Liver (tissue), 8 donors: ENCODE measurements at regions not wholly inside any gene's neighbourhood (a gene's known extent, or its start where the extent isn't known, plus 50 kb on each side); places are given as distances from the start of the nearest gene placed in this dataset.

Experiments used
- DNase-seq: peaks from one replicate; pipeline ENCODE4 v3.0.0-alpha.2; 2017; ENCODE audit warnings: low spot score
- H3K27ac ChIP-seq, 2 donors: one replicate each; pipeline ENCODE4 v1.7.0; 2013; ENCODE audit warnings: inconsistent platforms in 2 of 2, low read length in 2 of 2, control low read depth in 1 of 2, low read depth in 1 of 2, mild to moderate bottlenecking in 1 of 2
- H3K27me3 ChIP-seq, 4 donors: one replicate each; pipeline versions ENCODE4 v1.6.1 to v1.7.0; 2013; ENCODE audit warnings: low read length in 3 of 4, inconsistent platforms in 1 of 4, mild to moderate bottlenecking in 1 of 4, moderate library complexity in 1 of 4; ENCODE audit not compliant: control insufficient read depth in 4 of 4, insufficient read depth in 4 of 4
- H3K36me3 ChIP-seq, 4 donors: one replicate each; pipeline versions ENCODE4 v1.6.1 to v1.7.0; 2013; ENCODE audit warnings: low read length in 3 of 4, mild to moderate bottlenecking in 3 of 4, low read depth in 1 of 4, moderate library complexity in 1 of 4; ENCODE audit not compliant: control insufficient read depth in 4 of 4, insufficient read depth in 3 of 4
- H3K4me1 ChIP-seq, 4 donors: one replicate each; pipeline versions ENCODE4 v1.6.1 to v1.7.0; 2013; ENCODE audit warnings: low read length in 3 of 4, mild to moderate bottlenecking in 3 of 4, moderate library complexity in 1 of 4; ENCODE audit not compliant: control insufficient read depth in 4 of 4, insufficient read depth in 4 of 4
- H3K4me3 ChIP-seq, 3 donors: one replicate each; pipeline versions ENCODE4 v1.6.1 to v1.7.0; 2013; ENCODE audit warnings: low read length in 3 of 3, control low read depth in 1 of 3, low read depth in 1 of 3, mild to moderate bottlenecking in 1 of 3
- H3K9ac ChIP-seq, 2 donors: one replicate each; pipeline ENCODE4 v1.7.0; 2013; ENCODE audit warnings: low read length in 2 of 2, mild to moderate bottlenecking in 2 of 2, moderate library complexity in 2 of 2, control low read depth in 1 of 2, low read depth in 1 of 2
- H3K9me3 ChIP-seq, 4 donors: one replicate each; pipeline versions ENCODE4 v1.6.1 to v1.7.0; 2013; ENCODE audit warnings: low read length in 3 of 4; ENCODE audit not compliant: control insufficient read depth in 4 of 4
- EGR1 ChIP-seq, 2 donors: IDR thresholded peaks; 2 replicates each; pipeline ENCODE4 v1.6.1; 2016 to 2018; ENCODE audit warnings: antibody characterized with exemption in 2 of 2, low read depth in 2 of 2
- FOXA2 ChIP-seq: IDR thresholded peaks from 2 replicates; pipeline ENCODE4 v1.6.1; 2016; ENCODE audit warnings: antibody characterized with exemption
- GABPA ChIP-seq, 2 donors: IDR thresholded peaks in 1 of 2; conservative IDR thresholded peaks in 1 of 2; 2 replicates each; pipeline ENCODE4 v1.6.1; 2016; ENCODE audit warnings: antibody characterized with exemption in 2 of 2, mild to moderate bottlenecking in 1 of 2, moderate library complexity in 1 of 2
- HNF4A ChIP-seq, 2 donors: conservative IDR thresholded peaks; 2 replicates each; pipeline ENCODE4 v1.6.1; 2016; ENCODE audit warnings: antibody characterized with exemption in 2 of 2, mild to moderate bottlenecking in 2 of 2
- HNF4G ChIP-seq: IDR thresholded peaks from 2 replicates; pipeline ENCODE4 v1.6.1; 2016; ENCODE audit warnings: antibody characterized with exemption
- JUND ChIP-seq, 2 donors: IDR thresholded peaks; 2 replicates each; pipeline ENCODE4 v1.6.1; 2016; ENCODE audit warnings: antibody characterized with exemption in 2 of 2
- MAX ChIP-seq: IDR thresholded peaks from 2 replicates; pipeline ENCODE4 v1.6.1; 2016; ENCODE audit warnings: antibody characterized with exemption
- NR2F2 ChIP-seq: IDR thresholded peaks from 2 replicates; pipeline ENCODE4 v1.6.1; 2016; ENCODE audit warnings: antibody characterized with exemption
- RXRA ChIP-seq, 2 donors: IDR thresholded peaks; 2 replicates each; pipeline ENCODE4 v1.6.1; 2017 to 2018; ENCODE audit warnings: antibody characterized with exemption in 2 of 2, mild to moderate bottlenecking in 1 of 2
- SP1 ChIP-seq: IDR thresholded peaks from 2 replicates; pipeline ENCODE4 v1.6.1; 2018; ENCODE audit warnings: antibody characterized with exemption, mild to moderate bottlenecking
- TAF1 ChIP-seq: conservative IDR thresholded peaks from 2 replicates; pipeline ENCODE4 v1.6.1; 2016; ENCODE audit warnings: antibody characterized with exemption, mild to moderate bottlenecking
- YY1 ChIP-seq: IDR thresholded peaks from 2 replicates; pipeline ENCODE4 v1.6.1; 2016; ENCODE audit warnings: antibody characterized with exemption, mild to moderate bottlenecking
- WGBS: extraction: QIAGEN DNeasy Blood & Tissue Kit; methylation state at CpG from one replicate; pipeline ENCODE4 v1.1.7; 2013; 5-methylcytosine and 5-hydroxymethylcytosine counted together
- TF ChIP-seq, protein P1 (sequence below): fragments of 150-350 bp; IDR thresholded peaks from 2 replicates; pipeline ENCODE4 v1.5.1; 2017; ENCODE audit warnings: improper control_type of control experiment, low read depth, low read length; ENCODE audit not compliant: missing input control
- TF ChIP-seq, protein P2 (sequence below): IDR thresholded peaks from 2 replicates; pipeline ENCODE4 v1.6.1; 2016; ENCODE audit warnings: antibody characterized with exemption
- TF ChIP-seq, protein P3 (sequence below): IDR thresholded peaks from 2 replicates; pipeline ENCODE4 v1.6.1; 2016; ENCODE audit warnings: antibody characterized with exemption
- donor health status: healthy.
- donor health status: healthy.
- donor health status: healthy.
- donor health status: healthy.
- donor health status: healthy.

- no peak overlapping the region for H3K27ac ChIP-seq
- H3K4me3 ChIP-seq, result no peak overlapping the region
- no peaks in the 10 kb centered on the region for H3K27me3 ChIP-seq
- H3K4me1 ChIP-seq, result peaks cover 3 to 19% (median 9%) of the 10 kb centered on the region in 4 donors
- DNase-seq, result no peak
- H3K36me3 ChIP-seq, result no peaks in the 10 kb centered on the region
- no peak for TF ChIP-seq RXRA (IDR thresholded peaks at IDR 0.05)
- TF ChIP-seq, protein P1, sequence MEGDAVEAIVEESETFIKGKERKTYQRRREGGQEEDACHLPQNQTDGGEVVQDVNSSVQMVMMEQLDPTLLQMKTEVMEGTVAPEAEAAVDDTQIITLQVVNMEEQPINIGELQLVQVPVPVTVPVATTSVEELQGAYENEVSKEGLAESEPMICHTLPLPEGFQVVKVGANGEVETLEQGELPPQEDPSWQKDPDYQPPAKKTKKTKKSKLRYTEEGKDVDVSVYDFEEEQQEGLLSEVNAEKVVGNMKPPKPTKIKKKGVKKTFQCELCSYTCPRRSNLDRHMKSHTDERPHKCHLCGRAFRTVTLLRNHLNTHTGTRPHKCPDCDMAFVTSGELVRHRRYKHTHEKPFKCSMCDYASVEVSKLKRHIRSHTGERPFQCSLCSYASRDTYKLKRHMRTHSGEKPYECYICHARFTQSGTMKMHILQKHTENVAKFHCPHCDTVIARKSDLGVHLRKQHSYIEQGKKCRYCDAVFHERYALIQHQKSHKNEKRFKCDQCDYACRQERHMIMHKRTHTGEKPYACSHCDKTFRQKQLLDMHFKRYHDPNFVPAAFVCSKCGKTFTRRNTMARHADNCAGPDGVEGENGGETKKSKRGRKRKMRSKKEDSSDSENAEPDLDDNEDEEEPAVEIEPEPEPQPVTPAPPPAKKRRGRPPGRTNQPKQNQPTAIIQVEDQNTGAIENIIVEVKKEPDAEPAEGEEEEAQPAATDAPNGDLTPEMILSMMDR, result no peak
- peak in 1 of 2 donors; percentile 8 for TF ChIP-seq HNF4A (conservative IDR thresholded peaks at IDR 0.05)
- H3K9ac ChIP-seq, result no peak overlapping the region
- 87% methylated on average over 6 of the region's 6 CpGs for WGBS
- H3K9me3 ChIP-seq, result no peaks in the 10 kb centered on the region
Measured at GRCh38 chr1:200478945-200479558, 69.2 kb upstream of the ZNF281 start.

DNA sequence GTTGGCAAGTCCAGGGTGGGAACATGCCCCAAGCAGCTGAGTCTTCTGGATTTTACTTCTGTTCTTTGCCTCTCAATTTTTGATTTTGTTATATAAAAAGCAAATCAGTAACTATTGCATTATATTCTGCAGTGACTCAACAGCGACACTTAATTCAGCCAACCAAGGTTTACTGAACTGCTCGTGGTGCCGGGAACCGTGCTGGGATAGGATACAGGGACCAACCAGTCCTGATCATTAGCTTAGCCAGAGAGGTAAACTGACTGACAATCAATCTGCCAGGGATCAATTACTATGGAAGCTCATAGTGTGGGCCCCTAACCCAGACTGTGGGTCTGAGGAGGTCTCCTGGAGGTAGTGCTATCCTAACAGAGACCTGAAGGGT lies 68.4 kb upstream of the ZNF281 start:
- peak in 1 of 2 donors; percentile 14 for TF ChIP-seq RXRA (IDR thresholded peaks at IDR 0.05)
- peak in 1 of 2 donors; percentile 7 for TF ChIP-seq JUND (IDR thresholded peaks at IDR 0.05)
- no peak for TF ChIP-seq FOXA2
- TF ChIP-seq, protein P1, result no peak
- TF ChIP-seq, protein P2, sequence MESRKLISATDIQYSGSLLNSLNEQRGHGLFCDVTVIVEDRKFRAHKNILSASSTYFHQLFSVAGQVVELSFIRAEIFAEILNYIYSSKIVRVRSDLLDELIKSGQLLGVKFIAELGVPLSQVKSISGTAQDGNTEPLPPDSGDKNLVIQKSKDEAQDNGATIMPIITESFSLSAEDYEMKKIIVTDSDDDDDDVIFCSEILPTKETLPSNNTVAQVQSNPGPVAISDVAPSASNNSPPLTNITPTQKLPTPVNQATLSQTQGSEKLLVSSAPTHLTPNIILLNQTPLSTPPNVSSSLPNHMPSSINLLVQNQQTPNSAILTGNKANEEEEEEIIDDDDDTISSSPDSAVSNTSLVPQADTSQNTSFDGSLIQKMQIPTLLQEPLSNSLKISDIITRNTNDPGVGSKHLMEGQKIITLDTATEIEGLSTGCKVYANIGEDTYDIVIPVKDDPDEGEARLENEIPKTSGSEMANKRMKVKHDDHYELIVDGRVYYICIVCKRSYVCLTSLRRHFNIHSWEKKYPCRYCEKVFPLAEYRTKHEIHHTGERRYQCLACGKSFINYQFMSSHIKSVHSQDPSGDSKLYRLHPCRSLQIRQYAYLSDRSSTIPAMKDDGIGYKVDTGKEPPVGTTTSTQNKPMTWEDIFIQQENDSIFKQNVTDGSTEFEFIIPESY, result no peak
- no peak for TF ChIP-seq SP1
- no peak for TF ChIP-seq MAX
- TF ChIP-seq HNF4A (conservative IDR thresholded peaks at IDR 0.05), result peak in 1 of 2 donors; percentile 2
- H3K9me3 ChIP-seq, result no peaks in the 10 kb centered on the region
- peak overlapping the region; percentile 70 to 80 for H3K27ac ChIP-seq
- no peaks in the 10 kb centered on the region for H3K36me3 ChIP-seq
- H3K9ac ChIP-seq, result no peak overlapping the region
- no peaks in the 10 kb centered on the region for H3K27me3 ChIP-seq
- WGBS, result 44% methylated on average over 4 of the region's 4 CpGs
- no peak for DNase-seq
- H3K4me3 ChIP-seq, result no peak overlapping the region
- H3K4me1 ChIP-seq, result peaks cover 0 to 11% (median 7%) of the 10 kb centered on the region in 4 donors

DNA sequence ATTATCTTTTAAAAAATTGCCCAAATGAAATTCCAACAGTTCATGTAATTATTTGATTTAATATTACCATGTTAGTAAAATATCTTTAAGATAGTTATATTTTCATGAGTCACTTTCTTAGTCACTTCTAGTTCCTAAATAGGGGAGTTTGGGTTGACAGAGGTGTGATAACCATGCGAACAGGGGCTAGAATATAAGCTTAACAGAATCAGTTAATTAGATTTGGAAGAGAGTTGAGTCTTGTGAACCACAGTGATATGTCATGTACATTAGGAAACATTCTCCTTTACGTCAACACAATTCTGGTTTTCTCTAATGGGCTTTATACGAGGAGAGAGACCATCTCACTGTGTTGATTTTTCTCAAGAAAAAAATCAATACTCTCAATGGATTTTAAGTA lies 64.8 kb upstream of the ZNF281 start:
- Histone ChIP-seq H3K9me3 (no peaks in the 10 kb centered on the region), H3K27ac (no peak overlapping the region), H3K4me3 (no peak overlapping the region), H3K27me3 (no peaks in the 10 kb centered on the region), H3K36me3 (no peaks in the 10 kb centered on the region), H3K4me1 (peaks cover 0 to 10% (median 5%) of the 10 kb centered on the region in 4 donors), H3K9ac (no peak overlapping the region)
- DNase-seq, result no peak
- 83% methylated on average over 3 of the region's 3 CpGs for WGBS
- TF ChIP-seq, protein P2, result no peak
- TF ChIP-seq YY1, result no peak
- TF ChIP-seq, protein P3, sequence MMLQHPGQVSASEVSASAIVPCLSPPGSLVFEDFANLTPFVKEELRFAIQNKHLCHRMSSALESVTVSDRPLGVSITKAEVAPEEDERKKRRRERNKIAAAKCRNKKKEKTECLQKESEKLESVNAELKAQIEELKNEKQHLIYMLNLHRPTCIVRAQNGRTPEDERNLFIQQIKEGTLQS, result no peak
- no peak for TF ChIP-seq JUND (IDR thresholded peaks at IDR 0.05)
- TF ChIP-seq SP1, result no peak
- TF ChIP-seq, protein P1, result no peak
- TF ChIP-seq GABPA (IDR thresholded peaks at IDR 0.05 in 1 of 2, conservative IDR thresholded peaks at IDR 0.05 in 1 of 2), result no peak
- TF ChIP-seq FOXA2, result no peak
- TF ChIP-seq HNF4A (conservative IDR thresholded peaks at IDR 0.05), result no peak
- no peak for TF ChIP-seq NR2F2
- TF ChIP-seq EGR1 (IDR thresholded peaks at IDR 0.05; ENCODE audit: low read depth in 2 of 2), result no peak
- no peak for TF ChIP-seq TAF1
- no peak for TF ChIP-seq HNF4G
